Activated T-cell treated with anti-CD3 and anti-CD28 coated beads, Interleukin-2, amount 50 U/mL, for 72 hours (primary cell): ENCODE measurements at regions not wholly inside any gene's neighbourhood (a gene's known extent, or its start where the extent isn't known, plus 50 kb on each side); places are given as distances from the start of the nearest gene placed in this dataset.
A peak's percentile ranks its signal among the peaks of the same experiment; 100 is the strongest.
"Not testable (repeated sequence)": the region's sequence is repeated elsewhere in the genome, so short reads cannot be mapped to it uniquely, and the experiment has no call there.

ENCODE experiments used
- ATAC-seq, 2 donors: fragments of 150-1000 bp; cut with Tn5 transposase; replicated peaks in 1 of 2; 2 replicates each; pipeline ENCODE4 v1.10.0; 2021; ENCODE audit warnings: moderate library complexity in 2 of 2, mild to moderate bottlenecking in 1 of 2
- DNase-seq, 2 donors: peaks; one replicate each; pipeline ENCODE4 v3.0.0; 2021 to 2022; ENCODE audit warnings: mixed read lengths in 1 of 2
- H3K27ac Mint-ChIP-seq: one replicate; pipeline ENCODE4 v1.8.0; 2022; ENCODE audit warnings: mild to moderate bottlenecking, moderate library complexity, mixed read lengths
- H3K27me3 Mint-ChIP-seq: one replicate; pipeline ENCODE4 v1.8.0; 2022; ENCODE audit warnings: low read depth, mixed read lengths
- H3K36me3 Mint-ChIP-seq, 2 donors: one replicate each; pipeline ENCODE4 v1.8.0; 2022; ENCODE audit warnings: mixed read lengths in 2 of 2, mild to moderate bottlenecking in 1 of 2; ENCODE audit not compliant: insufficient read depth in 2 of 2
- H3K4me1 Mint-ChIP-seq: one replicate; pipeline ENCODE4 v1.8.0; 2022; ENCODE audit warnings: low read depth, mixed read lengths
- H3K4me3 Mint-ChIP-seq, 2 donors: one replicate each; pipeline ENCODE4 v1.8.0; 2022; ENCODE audit warnings: mild to moderate bottlenecking in 2 of 2, mixed read lengths in 2 of 2, moderate library complexity in 2 of 2
- H3K9me3 Mint-ChIP-seq, 2 donors: one replicate each; pipeline ENCODE4 v1.8.0; 2022; ENCODE audit warnings: mixed read lengths in 2 of 2

GRCh38 chr6:141846639-141847038 lies 286.1 kb upstream of the GJE1 start:
- Mint-ChIP-seq H3K9me3 (peaks cover 0 to 2% of the 10 kb centered on the region in 2 donors), H3K4me3 (peak overlapping the region in 1 of 2 donors; percentile 53), H3K4me1 (peaks cover 7% of the 10 kb centered on the region), H3K27ac (peak overlapping the region; percentile 54), H3K36me3 (no peaks in the 10 kb centered on the region), H3K27me3 (no peaks in the 10 kb centered on the region)
- DNase-seq (no peak), ATAC-seq (no peak)

GRCh38 chr6:141843178-141843834 lies 289.4 kb upstream of the GJE1 start:
- Mint-ChIP-seq H3K4me1 (peaks cover 7% of the 10 kb centered on the region), H3K36me3 (no peaks in the 10 kb centered on the region), H3K9me3 (peaks cover 0 to 2% of the 10 kb centered on the region in 2 donors), H3K27me3 (no peaks in the 10 kb centered on the region), H3K27ac (no peak overlapping the region), H3K4me3 (no peak overlapping the region)
- ATAC-seq = no peak
- DNase-seq = no peak

GRCh38 chr6:141833001-141833655 lies 299.6 kb upstream of the GJE1 start:
- H3K27ac Mint-ChIP-seq = no peak overlapping the region
- ATAC-seq = no peak
- H3K4me3 Mint-ChIP-seq = no peak overlapping the region
- no peaks in the 10 kb centered on the region for H3K36me3 Mint-ChIP-seq
- H3K9me3 Mint-ChIP-seq = peaks cover 0 to 2% of the 10 kb centered on the region in 2 donors
- H3K4me1 Mint-ChIP-seq = no peaks in the 10 kb centered on the region
- no peaks in the 10 kb centered on the region for H3K27me3 Mint-ChIP-seq
- no peak for DNase-seq

GRCh38 chr6:141830530-141830929 lies 302.2 kb upstream of the GJE1 start:
- no peak overlapping the region for H3K4me3 Mint-ChIP-seq
- no peak for ATAC-seq
- H3K4me1 Mint-ChIP-seq = no peaks in the 10 kb centered on the region
- H3K27ac Mint-ChIP-seq = no peak overlapping the region
- no peaks in the 10 kb centered on the region for H3K27me3 Mint-ChIP-seq
- no peak for DNase-seq
- H3K36me3 Mint-ChIP-seq = no peaks in the 10 kb centered on the region
- peaks cover 0 to 2% of the 10 kb centered on the region in 2 donors for H3K9me3 Mint-ChIP-seq

GRCh38 chr6:141829566-141830360 lies 303.0 kb upstream of the GJE1 start:
- H3K4me3 Mint-ChIP-seq = no peak overlapping the region
- DNase-seq (no peak), ATAC-seq (no peak)

GRCh38 chr6:141824350-141824749 lies 308.4 kb upstream of the GJE1 start:
- H3K4me3 Mint-ChIP-seq = no peak overlapping the region
- no peak overlapping the region for H3K27ac Mint-ChIP-seq
- ATAC-seq = no peak
- H3K27me3 Mint-ChIP-seq = no peaks in the 10 kb centered on the region
- H3K4me1 Mint-ChIP-seq = no peaks in the 10 kb centered on the region
- peaks cover 0 to 5% of the 10 kb centered on the region in 2 donors for H3K9me3 Mint-ChIP-seq
- peaks cover 0 to 1% of the 10 kb centered on the region in 2 donors for H3K36me3 Mint-ChIP-seq
- no peak for DNase-seq

More at GRCh38 chr6:141829566-141830360, 303.0 kb upstream of the GJE1 start:
- Mint-ChIP-seq H3K27ac (no peak overlapping the region), H3K4me1 (no peaks in the 10 kb centered on the region), H3K36me3 (no peaks in the 10 kb centered on the region), H3K27me3 (no peaks in the 10 kb centered on the region), H3K9me3 (peaks cover 0 to 2% of the 10 kb centered on the region in 2 donors)

- H3K27me3 Mint-ChIP-seq, ATAC-seq: not testable (repeated sequence)
These were observed 317.7 kb upstream of the GJE1 start for GRCh38 chr6:141815039-141815438.

GRCh38 chr6:141809901-141810300 lies 322.8 kb upstream of the GJE1 start:
- no peaks in the 10 kb centered on the region for H3K4me1 Mint-ChIP-seq
- H3K9me3 Mint-ChIP-seq = no peaks in the 10 kb centered on the region
- H3K27ac Mint-ChIP-seq = no peak overlapping the region
- DNase-seq = no peak
- no peaks in the 10 kb centered on the region for H3K36me3 Mint-ChIP-seq
- H3K27me3 Mint-ChIP-seq = no peaks in the 10 kb centered on the region
- ATAC-seq = no peak
- H3K4me3 Mint-ChIP-seq = no peak overlapping the region

More at GRCh38 chr6:141815039-141815438, 317.7 kb upstream of the GJE1 start:
- not testable (repeated sequence) for H3K4me3 Mint-ChIP-seq, H3K36me3 Mint-ChIP-seq, H3K4me1 Mint-ChIP-seq, DNase-seq, H3K27ac Mint-ChIP-seq, H3K9me3 Mint-ChIP-seq

- Mint-ChIP-seq H3K36me3 (no peaks in the 10 kb centered on the region), H3K27me3 (no peaks in the 10 kb centered on the region), H3K4me1 (no peaks in the 10 kb centered on the region), H3K27ac (no peak overlapping the region), H3K9me3 (no peaks in the 10 kb centered on the region), H3K4me3 (no peak overlapping the region)
- ATAC-seq (no peak), DNase-seq (no peak)
These were observed 324.1 kb upstream of the GJE1 start for GRCh38 chr6:141808662-141809061.

GRCh38 chr6:141800973-141801372 lies 331.8 kb upstream of the GJE1 start:
- H3K27me3 Mint-ChIP-seq, DNase-seq, H3K4me3 Mint-ChIP-seq, H3K36me3 Mint-ChIP-seq, ATAC-seq, H3K9me3 Mint-ChIP-seq, H3K4me1 Mint-ChIP-seq, H3K27ac Mint-ChIP-seq: not testable (repeated sequence)

GRCh38 chr6:141790921-141791320 lies 341.8 kb upstream of the GJE1 start:
- ATAC-seq (no peak), DNase-seq (no peak)
- Mint-ChIP-seq H3K27me3 (no peaks in the 10 kb centered on the region), H3K4me3 (no peak overlapping the region), H3K27ac (no peak overlapping the region), H3K4me1 (no peaks in the 10 kb centered on the region), H3K9me3 (peaks cover 3 to 5% of the 10 kb centered on the region in 2 donors), H3K36me3 (peaks cover 0 to 4% of the 10 kb centered on the region in 2 donors)

GRCh38 chr6:141788096-141788495 lies 344.6 kb upstream of the GJE1 start:
- H3K36me3 Mint-ChIP-seq = peaks cover 0 to 4% of the 10 kb centered on the region in 2 donors
- no peaks in the 10 kb centered on the region for H3K4me1 Mint-ChIP-seq
- H3K27me3 Mint-ChIP-seq = no peaks in the 10 kb centered on the region
- DNase-seq (no peak), ATAC-seq (no peak)
- no peak overlapping the region for H3K4me3 Mint-ChIP-seq
- no peak overlapping the region for H3K27ac Mint-ChIP-seq
- H3K9me3 Mint-ChIP-seq = peaks cover 0 to 2% of the 10 kb centered on the region in 2 donors

- DNase-seq (no peak), ATAC-seq (no peak)
- Mint-ChIP-seq H3K36me3 (no peaks in the 10 kb centered on the region), H3K9me3 (no peaks in the 10 kb centered on the region), H3K4me1 (no peaks in the 10 kb centered on the region), H3K27ac (no peak overlapping the region), H3K4me3 (no peak overlapping the region), H3K27me3 (no peaks in the 10 kb centered on the region)
These were observed 349.1 kb upstream of the GJE1 start for GRCh38 chr6:141783585-141783984.
